ENCODE measurements at regions not wholly inside any gene's neighbourhood (a gene's known extent, or its start where the extent isn't known, plus 50 kb on each side); places are given as distances from the start of the nearest gene placed in this dataset.

DNA sequence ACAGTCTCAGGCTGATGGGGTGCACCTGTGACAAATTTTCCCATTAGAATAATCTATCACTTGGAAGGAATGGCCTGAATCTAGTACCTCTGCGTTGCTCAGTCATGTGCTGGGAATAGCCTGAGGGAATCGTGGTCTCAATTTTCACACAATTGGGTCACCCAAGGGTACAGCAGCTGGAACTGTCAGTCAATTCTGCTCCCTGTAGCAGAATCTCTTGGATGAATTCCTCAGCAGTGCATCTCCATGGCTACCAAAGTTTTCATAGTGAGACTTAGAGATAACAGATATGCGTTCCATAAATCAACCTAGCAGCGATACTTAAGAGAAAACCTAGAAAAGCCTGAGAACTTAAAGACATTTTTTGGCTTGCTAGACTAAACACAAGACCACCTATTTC is 288.7 kb upstream of the CTSO start:
- no peak for DNase-seq (ENCODE audit: low read depth in 2 of 2)

DNA sequence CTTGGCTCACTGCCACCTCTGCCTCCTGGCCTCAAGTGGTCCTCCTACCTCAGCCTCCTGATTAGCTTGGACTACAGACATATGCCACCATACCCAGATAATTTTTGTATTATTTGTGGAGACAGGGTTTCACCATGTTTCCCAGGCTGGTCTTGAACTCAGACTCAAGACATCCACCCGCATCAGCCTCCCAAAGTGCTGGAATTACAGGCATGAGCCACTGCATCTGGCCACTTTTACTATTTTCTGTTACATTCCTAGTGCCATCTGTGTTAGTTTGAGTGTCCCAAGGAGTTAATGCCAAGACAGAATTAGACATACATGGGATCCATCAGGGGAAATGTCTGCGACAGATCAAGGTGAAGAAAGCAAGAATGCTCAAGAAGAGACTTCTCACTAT is 288.2 kb upstream of the CTSO start:
- no peak for DNase-seq (ENCODE audit: low read depth in 2 of 2)

DNA sequence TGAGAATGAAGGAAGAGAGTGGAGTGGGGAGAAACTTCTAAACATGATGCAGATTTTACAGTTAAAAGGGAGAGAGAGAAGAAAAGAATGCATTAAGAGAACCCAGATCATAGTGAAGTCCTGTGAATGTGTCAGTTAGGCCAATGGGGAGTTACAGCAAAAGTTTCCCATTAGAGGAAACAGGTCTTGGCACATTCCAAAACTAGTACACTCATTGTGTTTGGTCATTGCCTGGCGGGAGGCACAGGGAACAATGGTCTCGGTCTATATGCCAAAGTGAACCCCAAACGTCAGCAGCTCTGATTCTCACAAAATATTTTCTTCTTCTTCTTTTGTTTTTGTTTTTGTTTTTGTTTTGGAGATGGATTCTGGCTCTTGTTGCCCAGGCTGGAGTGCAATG is 284.5 kb upstream of the CTSO start:
- DNase-seq (ENCODE audit: low read depth in 2 of 2): no peak

DNA sequence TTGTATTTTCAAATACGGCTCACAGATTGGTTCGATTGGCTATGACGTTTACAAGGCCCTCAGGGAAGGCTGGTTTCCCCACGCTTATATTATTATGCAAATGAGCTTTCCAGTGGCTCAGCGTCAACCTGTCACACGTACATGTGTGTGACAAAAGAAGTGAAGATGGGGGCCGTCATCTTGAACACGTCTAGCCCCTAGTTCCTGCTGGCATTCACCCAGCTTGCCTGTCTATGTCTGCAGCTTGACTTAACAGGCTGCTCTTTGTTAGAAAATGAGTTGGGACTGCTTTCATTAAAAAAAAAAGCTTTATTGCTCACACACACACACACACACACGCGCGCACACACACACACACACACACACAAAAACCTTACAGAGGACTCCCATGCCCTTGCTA is 283.6 kb upstream of the CTSO start:
- DNase-seq (ENCODE audit: low read depth in 2 of 2): no peak

DNA sequence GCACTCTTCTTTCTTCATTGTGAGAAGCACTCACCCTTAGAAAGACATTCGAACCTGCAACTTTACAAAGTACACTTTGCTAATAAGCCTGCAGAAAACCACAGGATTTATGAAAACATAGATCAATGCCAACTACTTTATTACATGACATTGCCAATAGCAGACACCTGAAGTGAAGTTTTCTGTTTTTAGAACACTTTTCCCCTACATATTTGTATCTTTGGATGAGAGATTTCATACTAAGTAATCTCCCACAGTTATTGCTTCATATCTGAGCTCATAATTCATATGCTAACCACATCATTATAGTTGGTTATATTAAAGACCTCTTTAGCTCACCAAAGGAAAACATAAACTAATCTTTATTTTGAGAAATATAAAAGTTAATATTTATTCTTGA is 276.5 kb upstream of the CTSO start:
- DNase-seq (ENCODE audit: low read depth in 2 of 2): no peak

DNA sequence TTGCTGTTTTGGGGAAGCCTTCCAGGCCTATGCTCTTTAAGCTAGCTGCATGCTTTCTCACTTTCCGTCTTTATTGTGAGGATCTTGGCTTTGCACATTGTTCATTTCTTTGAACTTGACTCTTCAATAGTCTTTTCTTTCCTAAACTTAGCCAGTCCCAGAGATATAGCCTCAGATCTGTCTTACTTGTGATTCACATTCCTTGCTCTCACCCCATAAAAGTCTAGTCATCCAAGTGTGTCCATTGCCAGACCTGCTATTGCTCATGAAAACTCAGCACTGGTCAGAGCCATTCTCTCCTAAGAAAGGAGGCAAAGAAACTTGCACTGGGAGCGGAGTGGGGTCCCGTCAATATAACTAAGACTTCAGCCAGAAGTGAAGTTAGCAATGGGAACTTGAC is 275.0 kb upstream of the CTSO start:
- no peak for DNase-seq (ENCODE audit: low read depth in 2 of 2)

DNA sequence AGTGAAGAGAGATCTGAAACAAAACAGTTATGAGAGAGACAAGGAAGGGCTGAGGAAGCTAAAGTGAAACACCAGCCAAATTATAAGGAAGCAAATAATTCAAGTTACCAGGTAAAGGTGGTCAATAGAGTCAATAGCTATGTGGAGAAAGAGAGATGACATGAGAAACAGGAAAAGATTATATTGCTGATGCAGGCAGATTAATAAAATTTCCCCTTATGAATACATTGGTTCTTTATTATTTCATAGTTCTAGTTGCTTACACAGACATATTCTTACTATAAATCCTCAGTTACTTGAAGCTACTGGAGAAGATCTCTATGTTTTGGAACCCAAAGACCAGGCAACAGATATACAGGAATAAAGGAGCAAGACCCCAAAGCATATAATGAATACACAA is 273.7 kb upstream of the CTSO start:
- DNase-seq (ENCODE audit: low read depth in 2 of 2): no peak

DNA sequence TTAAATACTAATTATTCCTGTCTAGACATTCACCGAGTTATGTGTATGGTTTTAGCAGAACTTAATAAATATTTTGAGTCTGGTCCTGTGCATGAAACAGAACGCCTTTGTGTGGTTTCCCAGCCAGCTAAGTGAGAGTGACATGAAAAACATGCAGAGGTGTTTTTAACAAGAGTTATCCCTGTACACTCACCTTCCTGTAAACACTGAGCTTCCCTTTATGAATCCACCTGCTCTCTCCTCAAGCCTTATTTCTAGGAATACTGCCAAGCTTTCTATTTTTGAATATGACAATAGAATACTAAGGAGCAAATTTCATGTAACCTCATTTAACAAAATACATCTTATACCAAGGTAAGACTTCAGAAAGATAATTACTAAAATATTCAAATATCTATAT is 270.3 kb upstream of the CTSO start:
- DNase-seq (ENCODE audit: low read depth in 2 of 2): no peak

DNA sequence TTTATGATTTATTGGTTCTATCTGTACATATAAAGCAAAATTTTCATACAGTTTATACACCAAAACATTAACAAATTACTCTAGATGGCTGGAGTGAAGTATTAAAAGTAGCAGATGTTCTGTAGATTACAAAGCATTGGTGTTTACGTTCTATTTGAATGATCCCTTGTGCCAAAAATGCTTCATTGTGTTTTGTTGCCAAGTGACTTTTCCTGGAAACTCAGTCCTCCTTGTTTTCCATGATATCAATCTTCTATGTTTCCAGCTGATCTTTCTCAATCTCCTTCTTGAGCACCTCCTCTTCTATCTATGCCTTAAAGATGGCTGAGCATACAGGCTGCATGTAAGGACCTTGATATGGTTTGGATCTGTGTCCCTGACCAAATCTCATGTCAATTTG is 263.6 kb upstream of the CTSO start:
- no peak for DNase-seq (ENCODE audit: low read depth in 2 of 2)

DNA sequence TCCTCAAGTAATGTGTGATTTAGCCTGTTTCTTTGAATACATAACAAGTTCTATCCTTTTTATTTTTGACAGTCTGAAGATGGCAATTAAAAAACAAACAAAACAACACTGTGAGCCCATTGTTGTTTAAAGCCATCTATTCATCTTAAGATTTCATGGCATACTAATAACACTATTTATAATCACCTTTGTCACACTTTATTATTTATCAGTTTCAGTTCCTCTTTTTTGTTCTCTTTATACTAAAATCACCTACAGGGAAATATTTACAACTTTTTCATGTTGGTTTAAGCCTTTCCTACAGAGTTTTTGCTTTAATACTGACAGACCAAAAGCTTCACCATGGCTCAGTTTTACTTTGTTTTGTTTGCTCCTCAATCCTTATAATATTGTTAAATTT is 247.4 kb upstream of the CTSO start:
- DNase-seq (ENCODE audit: low read depth in 2 of 2): no peak

DNA sequence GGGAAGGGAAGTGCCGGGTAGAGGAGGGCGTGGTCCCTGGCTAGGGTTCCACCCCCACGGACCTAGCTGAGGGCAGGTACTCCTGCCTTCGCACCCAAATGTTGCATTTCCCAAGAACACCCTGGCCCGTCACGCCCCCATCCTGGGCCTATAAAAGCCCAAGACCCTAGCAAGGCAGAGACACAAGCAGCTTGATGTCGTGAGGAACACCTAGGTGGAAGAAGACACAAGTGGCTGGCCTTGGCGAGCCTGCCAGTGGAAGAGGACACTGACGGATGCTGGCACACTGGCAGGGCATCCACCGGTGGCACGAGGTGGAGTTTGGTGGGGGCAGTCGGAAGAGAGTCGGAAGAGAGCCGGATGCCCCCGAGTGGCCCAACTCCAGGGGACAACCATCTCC is 244.8 kb upstream of the CTSO start:
- no peak for DNase-seq (ENCODE audit: low read depth in 2 of 2)

DNA sequence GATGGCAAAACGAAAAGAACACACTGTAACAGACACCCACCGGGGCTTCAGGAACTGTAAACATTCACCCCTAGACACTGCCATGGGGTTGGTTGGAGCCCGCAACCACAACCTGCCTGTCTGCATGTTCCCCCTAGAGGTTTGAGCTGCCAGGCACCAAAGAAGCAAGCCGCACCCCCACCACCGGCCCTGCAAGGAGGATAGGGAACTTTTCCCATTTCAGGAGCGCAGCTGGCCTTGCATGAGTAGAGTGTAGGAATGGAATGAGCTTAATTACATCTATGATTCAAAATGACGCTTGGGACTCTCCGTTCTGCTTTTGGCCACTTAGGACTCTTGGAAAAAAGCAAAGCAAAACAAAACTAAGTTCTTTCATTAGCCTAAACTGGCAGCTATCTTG is 243.6 kb upstream of the CTSO start:
- DNase-seq (ENCODE audit: low read depth in 2 of 2): no peak

DNA sequence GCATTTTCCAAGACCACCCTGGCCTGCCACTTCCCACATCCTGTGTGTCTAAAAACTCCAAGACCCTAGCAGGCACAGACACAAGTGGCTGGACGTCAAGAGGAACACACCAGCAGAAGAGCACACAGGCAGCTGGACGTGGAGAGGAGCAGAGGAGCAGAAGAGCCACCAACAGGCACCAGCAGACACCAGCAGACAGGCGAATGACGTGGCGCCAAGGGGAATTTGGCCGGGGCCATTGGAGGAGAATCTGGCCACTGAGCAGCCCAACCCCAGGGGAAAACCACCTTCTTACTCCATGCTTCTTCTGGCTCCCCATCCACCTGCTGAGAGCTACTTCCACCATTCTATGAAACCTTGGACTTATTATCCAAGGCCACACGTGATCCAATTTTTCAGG is 243.1 kb upstream of the CTSO start:
- no peak for DNase-seq (ENCODE audit: low read depth in 2 of 2)

DNA sequence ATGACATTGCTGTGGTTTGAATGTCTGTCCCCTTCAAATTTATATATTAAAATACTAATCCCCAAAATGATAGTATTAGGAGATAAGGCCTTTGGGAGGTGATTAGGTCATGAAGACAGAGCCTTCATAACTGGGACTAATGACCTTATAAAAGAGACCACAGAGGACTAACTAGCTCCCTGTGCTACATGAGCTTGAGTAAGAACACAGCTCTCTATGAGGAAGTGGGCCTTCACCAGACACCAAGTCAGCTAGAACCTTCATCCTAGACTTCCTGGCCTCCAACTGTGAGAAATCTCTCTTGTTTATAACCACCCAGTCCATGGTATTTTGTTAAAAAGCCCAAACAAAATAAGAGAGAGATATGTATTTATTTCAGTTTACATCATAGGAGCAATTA is 242.2 kb upstream of the CTSO start:
- DNase-seq (ENCODE audit: low read depth in 2 of 2): no peak

DNA sequence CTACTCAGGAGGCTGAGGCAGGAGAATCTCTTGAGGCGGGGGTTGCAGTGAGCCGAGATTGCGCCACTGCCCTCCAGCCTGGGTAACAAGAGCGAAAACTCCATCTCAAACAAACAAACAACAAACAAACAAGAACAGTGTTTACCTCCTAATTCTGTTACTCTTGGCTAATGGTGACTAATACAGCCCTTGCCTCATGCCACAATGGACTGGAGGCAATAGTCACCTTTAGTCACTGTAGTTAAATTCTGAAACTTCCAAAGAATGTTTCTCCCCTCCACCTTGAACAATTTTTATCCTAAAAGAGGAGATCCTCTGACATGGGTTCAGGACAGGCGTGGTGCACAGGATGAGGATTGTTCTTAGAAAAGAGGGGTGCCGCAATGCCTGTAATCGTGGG is 241.2 kb upstream of the CTSO start:
- no peak for DNase-seq (ENCODE audit: low read depth in 2 of 2)

DNA sequence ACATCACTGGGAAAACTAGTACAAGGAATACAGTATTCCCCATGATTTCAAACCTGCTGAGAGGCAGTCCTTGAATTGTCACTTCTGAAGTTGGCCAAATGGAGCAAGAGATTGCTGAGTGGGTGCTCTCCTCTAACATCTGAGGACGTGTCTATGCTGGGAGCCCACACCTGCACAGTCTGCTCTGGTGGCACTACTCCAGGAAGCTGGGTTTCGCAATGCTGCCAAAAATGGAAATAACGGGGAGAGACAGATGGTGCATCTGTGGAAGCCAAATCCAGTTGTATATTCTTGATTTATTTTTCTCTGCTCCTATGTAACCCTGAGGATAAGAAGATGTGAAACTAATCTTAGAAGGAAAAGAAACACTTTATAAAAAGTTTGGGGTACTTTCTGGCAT is 240.1 kb upstream of the CTSO start:
- no peak for DNase-seq (ENCODE audit: low read depth in 2 of 2)

DNA sequence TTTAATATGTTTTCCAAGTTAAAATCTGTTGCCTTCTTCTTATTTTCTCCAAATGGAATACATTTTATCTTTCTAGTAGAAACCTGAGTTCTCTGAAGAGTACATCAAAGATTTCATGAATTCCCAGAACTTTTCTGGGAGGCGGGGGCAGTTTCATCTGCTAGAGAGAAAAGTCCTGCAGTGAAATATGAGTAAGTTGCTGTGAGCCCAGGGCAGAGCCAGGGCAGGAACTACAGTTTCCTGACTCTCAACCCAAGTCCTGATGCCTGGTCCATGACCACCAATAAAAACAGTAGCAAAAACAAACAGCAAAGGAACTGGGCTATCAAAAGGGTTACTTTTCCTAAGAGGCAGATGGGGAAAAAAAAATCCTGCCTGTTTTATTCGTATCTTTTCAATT is 239.4 kb upstream of the CTSO start:
- DNase-seq (ENCODE audit: low read depth in 2 of 2): no peak

DNA sequence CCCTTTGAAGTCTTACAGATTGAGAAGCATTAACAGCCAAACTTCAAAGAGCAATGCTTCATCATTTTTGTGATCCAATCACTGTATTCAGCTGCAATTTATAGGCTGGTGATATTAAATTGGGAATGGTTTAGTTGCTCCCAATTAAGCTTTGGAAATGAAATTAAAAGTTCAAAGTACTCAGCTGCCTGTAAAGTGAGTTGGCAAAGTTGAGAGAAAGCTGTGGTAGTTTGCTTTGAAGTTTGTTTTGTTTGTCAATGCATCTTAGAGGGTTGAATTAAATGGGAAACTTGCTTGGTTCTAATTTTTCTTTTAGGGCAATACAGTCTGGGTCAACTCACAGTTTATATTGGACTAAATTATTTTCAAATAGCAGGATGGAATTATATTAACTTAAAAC is 238.4 kb upstream of the CTSO start:
- DNase-seq (ENCODE audit: low read depth in 2 of 2): no peak

DNA sequence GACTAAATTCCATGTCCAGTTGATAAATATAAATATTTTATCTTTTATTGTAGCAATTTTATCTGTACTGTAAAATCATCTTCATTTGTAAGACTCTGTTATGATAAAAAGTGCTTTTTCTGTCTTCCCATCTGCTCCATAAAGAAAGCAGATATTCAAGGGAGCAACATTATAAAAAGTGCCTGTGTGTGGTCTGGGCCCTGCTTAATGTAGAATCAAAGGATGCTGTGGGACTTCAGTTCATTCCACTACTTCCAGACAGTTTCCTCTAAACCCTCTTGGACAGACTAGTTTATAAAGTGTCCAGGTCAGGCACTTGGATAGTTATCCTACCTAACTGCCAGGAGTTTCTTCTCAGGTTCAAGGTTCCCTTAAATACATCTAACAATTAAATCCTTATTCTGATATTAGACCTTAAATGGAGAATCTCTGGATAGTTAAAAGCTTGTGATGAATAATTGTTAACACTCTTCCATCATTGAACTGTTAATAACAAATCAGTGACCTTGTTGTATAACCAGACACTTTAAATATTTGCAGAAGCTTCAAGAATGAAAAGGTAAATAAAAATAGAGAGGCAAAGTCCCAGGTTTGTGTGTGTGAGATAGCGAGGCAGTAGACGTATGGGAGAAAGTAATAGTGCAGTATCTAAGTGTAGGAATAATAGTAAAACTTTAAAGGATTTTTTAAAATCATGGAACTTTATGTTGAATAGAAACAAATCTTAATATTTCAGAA is 237.5 kb upstream of the CTSO start:
- no peak for DNase-seq (ENCODE audit: low read depth in 2 of 2)

DNA sequence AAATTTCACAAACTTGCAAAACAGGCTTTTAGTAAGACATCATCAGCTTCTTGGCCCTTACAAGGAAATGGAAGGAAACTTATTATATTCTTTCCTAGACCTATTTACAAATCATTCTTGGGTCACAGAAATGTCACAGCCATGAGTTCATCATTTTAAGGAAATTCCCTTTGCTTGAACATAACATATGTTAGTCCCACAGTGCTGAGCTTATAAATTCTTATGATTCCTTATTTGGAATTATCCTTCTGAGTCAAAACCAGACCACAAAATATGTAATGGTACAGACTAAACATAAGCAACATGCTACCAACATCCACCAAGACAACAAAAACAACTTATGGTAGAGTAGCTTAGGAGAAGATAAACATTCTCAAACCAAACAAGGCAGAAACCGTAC is 236.9 kb upstream of the CTSO start:
- no peak for DNase-seq (ENCODE audit: low read depth in 2 of 2)

DNA sequence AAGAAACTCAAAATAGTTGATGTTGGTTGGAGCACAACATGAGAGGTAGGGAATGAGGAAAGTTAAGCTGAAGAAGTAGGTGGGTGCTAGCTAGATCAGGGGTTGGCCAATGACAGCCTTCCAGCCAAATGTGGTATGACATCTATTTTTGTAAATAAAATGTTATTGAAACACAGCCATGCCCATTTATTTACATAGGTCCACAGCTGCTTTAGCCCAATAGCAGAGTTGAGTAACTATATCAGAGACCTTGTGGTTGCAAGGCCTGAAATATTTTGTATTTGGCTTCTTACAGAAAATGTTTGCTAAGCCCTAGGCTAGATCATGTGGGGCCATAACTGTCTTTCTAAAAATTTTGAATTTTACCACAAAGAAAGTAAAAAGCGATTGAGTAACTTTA is 234.9 kb upstream of the CTSO start:
- DNase-seq (ENCODE audit: low read depth in 2 of 2): no peak

DNA sequence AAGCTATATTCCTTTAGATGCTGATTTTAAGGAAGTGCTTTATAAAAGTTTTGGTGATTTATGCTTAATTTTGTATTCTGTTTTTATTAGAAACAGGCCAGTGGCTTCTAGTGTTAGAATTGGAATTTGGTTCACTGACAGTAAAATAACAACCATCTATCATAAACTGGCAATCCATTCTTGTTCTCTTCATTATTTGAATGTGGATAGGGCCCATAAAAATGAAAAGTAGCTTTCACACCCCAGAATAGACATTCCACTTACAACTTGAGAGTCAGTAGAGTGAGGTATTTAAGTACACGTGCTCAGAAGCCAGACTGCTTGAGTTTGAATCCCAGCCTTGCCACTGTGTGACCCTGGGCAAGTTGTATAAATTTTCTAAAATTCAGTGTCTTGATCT is 232.4 kb upstream of the CTSO start:
- DNase-seq (ENCODE audit: low read depth in 2 of 2): no peak

DNA sequence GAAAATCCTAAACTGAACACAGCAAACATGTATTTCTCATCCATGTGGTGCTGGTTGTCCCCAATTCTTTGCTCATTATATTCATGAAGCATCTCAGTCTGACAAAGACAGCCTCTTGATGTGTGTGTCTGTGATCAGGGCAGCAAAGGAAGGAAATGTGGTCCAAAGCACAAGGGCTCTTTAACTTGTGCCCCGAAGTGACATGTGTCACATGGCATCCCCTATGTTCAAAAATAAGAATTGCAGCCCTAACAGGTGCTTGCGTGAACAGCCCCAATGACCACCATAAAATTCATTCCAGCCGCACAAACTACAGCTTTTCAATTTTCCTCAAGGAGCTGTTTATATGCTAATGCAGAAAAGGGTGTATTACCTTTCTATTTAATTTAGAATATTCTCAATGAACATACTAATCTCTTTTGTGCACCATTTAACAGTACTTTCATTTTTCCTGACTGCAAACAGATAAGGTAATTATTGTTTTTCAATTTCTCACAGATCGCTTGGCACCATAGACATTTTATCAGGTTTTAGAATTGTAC is 231.9 kb upstream of the CTSO start:
- DNase-seq (ENCODE audit: low read depth in 2 of 2): no peak

DNA sequence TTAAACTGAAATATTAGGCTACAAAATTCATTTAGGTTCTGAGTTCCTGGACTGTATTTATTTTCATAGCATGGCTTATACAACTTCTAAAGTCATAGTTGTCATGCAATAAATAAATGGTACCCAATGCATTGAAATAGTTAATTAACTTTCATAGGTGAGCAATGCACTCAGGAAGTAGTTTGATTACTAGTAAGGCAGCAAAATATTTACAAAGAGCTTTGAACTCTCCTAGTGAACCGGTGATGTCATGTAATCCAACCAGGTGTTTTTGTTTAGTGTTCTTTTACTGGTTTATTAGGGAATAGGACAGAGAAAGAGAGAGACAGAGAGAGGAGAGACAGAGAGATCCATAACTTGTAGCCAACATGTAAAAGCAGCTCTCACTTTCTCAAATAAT is 228.6 kb upstream of the CTSO start:
- no peak for DNase-seq (ENCODE audit: low read depth in 2 of 2)

All from dermis microvascular lymphatic vessel endothelial cell (primary cell).